ENCODE measurements at regions not wholly inside any gene's neighbourhood (a gene's known extent, or its start where the extent isn't known, plus 50 kb on each side); places are given as distances from the start of the nearest gene placed in this dataset.

DNA sequence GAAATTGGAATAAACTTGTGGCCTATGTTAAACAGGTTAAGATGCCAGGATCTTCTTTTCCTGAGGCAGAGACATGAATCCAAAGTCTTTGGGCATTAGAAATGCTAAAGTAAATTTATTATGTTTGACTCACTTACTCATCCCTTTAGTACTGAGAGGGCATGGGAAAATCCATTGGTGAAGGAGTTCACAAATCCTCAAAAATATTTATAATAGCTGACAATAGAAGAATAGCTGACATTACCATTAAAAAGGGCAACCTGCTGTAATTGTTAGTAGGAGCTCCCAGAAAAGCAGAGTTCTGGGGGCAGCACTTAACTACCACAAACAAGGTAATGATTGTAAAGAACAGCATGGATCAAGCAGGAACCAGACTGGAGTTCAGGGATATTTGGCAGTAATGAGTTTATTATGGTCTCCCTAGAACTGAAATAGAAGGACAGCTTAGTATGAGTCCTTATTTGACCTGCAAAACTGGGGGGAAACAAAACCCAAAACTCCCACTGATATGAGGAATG lies 285.8 kb upstream of the KLHL1 start:
- Histone ChIP-seq H3K9ac (ENCODE audit: low read length) (no peak overlapping the region), H3K4me3 (ENCODE audit: insufficient read depth, low read depth, low read length) (no peak overlapping the region), H3K79me2 (ENCODE audit: insufficient read depth, low read length) (no peaks in the 10 kb centered on the region), H3K9me3 (ENCODE audit: insufficient read depth, low read depth, low read length) (no peaks in the 10 kb centered on the region), H3K4me2 (ENCODE audit: low read length) (no peak overlapping the region), H3K4me1 (ENCODE audit: insufficient read depth, low read length) (no peaks in the 10 kb centered on the region), H2AFZ (ENCODE audit: low read depth, low read length) (no peak overlapping the region), H4K20me1 (ENCODE audit: insufficient read depth, low read length) (no peaks in the 10 kb centered on the region), H3K36me3 (ENCODE audit: insufficient read depth, low read length) (no peaks in the 10 kb centered on the region), H3K27me3 (ENCODE audit: insufficient read depth, low read length) (no peaks in the 10 kb centered on the region), H3K27ac (ENCODE audit: low read depth, low read length) (no peak overlapping the region)
- Mint-ChIP-seq H3K4me3 (ENCODE audit: unreplicated experiment) (no peak overlapping the region), H3K9me3 (ENCODE audit: unreplicated experiment) (peaks cover 3% of the 10 kb centered on the region), H3K27ac (ENCODE audit: unreplicated experiment) (no peak overlapping the region), H3K36me3 (ENCODE audit: low read depth, unreplicated experiment) (no peaks in the 10 kb centered on the region), H3K27me3 (ENCODE audit: low read depth, unreplicated experiment) (no peaks in the 10 kb centered on the region), H3K4me1 (ENCODE audit: low read depth, unreplicated experiment) (no peaks in the 10 kb centered on the region)
- no peak for FAIRE-seq
- TF ChIP-seq CTCF (IDR thresholded peaks at IDR 0.05; ENCODE audit: insufficient read depth, low read depth, low read length) (no peak), EZH2 (IDR thresholded peaks at IDR 0.05; ENCODE audit: insufficient read depth, low read length) (no peak)
- no peak for DNase-seq (ENCODE audit: low read depth)

GRCh38 chr13:70391678-70392077 lies 283.4 kb upstream of the KLHL1 start:
- H3K27ac Mint-ChIP-seq (ENCODE audit: unreplicated experiment), result no peak overlapping the region
- H3K4me3 ChIP-seq (ENCODE audit: insufficient read depth, low read depth, low read length), result no peak overlapping the region
- H3K27me3 Mint-ChIP-seq (ENCODE audit: low read depth, unreplicated experiment), result no peaks in the 10 kb centered on the region

DNA sequence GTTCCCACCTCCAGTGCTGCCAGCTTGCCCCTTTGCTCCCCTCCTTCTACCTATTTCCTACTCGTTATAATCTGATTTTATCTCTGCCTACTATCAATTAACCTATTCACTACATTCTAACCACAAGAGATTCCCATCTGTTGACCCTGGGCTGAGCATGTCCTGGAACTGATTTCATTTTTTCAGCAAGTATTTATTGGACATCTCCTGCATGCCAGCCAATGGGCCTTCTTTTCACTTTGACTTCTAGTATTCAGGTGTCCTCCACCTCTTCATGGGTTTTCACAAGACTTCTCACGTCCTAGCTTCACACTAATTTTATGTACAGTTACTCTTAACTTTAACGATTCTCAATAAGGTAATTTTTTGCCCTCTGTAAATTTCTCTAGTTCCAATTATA lies 282.7 kb upstream of the KLHL1 start:
- H2AFZ ChIP-seq (ENCODE audit: low read depth, low read length), result no peak overlapping the region
- no peaks in the 10 kb centered on the region for H3K4me1 ChIP-seq (ENCODE audit: insufficient read depth, low read length)
- no peaks in the 10 kb centered on the region for H3K79me2 ChIP-seq (ENCODE audit: insufficient read depth, low read length)
- no peak overlapping the region for H3K4me2 ChIP-seq (ENCODE audit: low read length)
- H3K27ac ChIP-seq (ENCODE audit: low read depth, low read length), result no peak overlapping the region
- no peaks in the 10 kb centered on the region for H3K36me3 ChIP-seq (ENCODE audit: insufficient read depth, low read length)
- no peaks in the 10 kb centered on the region for H3K36me3 Mint-ChIP-seq (ENCODE audit: low read depth, unreplicated experiment)
- H3K9ac ChIP-seq (ENCODE audit: low read length), result no peak overlapping the region
- H3K9me3 Mint-ChIP-seq (ENCODE audit: unreplicated experiment), result no peaks in the 10 kb centered on the region
- no peak overlapping the region for H3K27ac Mint-ChIP-seq (ENCODE audit: unreplicated experiment)
- H4K20me1 ChIP-seq (ENCODE audit: insufficient read depth, low read length), result no peaks in the 10 kb centered on the region
- no peaks in the 10 kb centered on the region for H3K27me3 ChIP-seq (ENCODE audit: insufficient read depth, low read length)
- no peak overlapping the region for H3K4me3 ChIP-seq (ENCODE audit: insufficient read depth, low read depth, low read length)
- H3K9me3 ChIP-seq (ENCODE audit: insufficient read depth, low read depth, low read length), result no peaks in the 10 kb centered on the region
- H3K27me3 Mint-ChIP-seq (ENCODE audit: low read depth, unreplicated experiment), result no peaks in the 10 kb centered on the region
- no peaks in the 10 kb centered on the region for H3K4me1 Mint-ChIP-seq (ENCODE audit: low read depth, unreplicated experiment)
- FAIRE-seq (no peak), DNase-seq (ENCODE audit: low read depth) (no peak)
- H3K4me3 Mint-ChIP-seq (ENCODE audit: unreplicated experiment), result no peak overlapping the region
- no peak for TF ChIP-seq EZH2 (IDR thresholded peaks at IDR 0.05; ENCODE audit: insufficient read depth, low read length)
- TF ChIP-seq CTCF (IDR thresholded peaks at IDR 0.05; ENCODE audit: insufficient read depth, low read depth, low read length), result no peak

More at GRCh38 chr13:70391678-70392077, 283.4 kb upstream of the KLHL1 start:
- H4K20me1 ChIP-seq (ENCODE audit: insufficient read depth, low read length), result no peaks in the 10 kb centered on the region
- H3K36me3 ChIP-seq (ENCODE audit: insufficient read depth, low read length), result no peaks in the 10 kb centered on the region
- no peak for TF ChIP-seq EZH2 (IDR thresholded peaks at IDR 0.05; ENCODE audit: insufficient read depth, low read length)
- H3K9me3 Mint-ChIP-seq (ENCODE audit: unreplicated experiment), result no peaks in the 10 kb centered on the region
- FAIRE-seq (no peak), DNase-seq (ENCODE audit: low read depth) (no peak)
- no peak overlapping the region for H3K9ac ChIP-seq (ENCODE audit: low read length)
- H2AFZ ChIP-seq (ENCODE audit: low read depth, low read length), result no peak overlapping the region
- no peak overlapping the region for H3K27ac ChIP-seq (ENCODE audit: low read depth, low read length)
- no peaks in the 10 kb centered on the region for H3K4me1 ChIP-seq (ENCODE audit: insufficient read depth, low read length)
- no peaks in the 10 kb centered on the region for H3K9me3 ChIP-seq (ENCODE audit: insufficient read depth, low read depth, low read length)
- H3K79me2 ChIP-seq (ENCODE audit: insufficient read depth, low read length), result no peaks in the 10 kb centered on the region
- no peaks in the 10 kb centered on the region for H3K36me3 Mint-ChIP-seq (ENCODE audit: low read depth, unreplicated experiment)
- H3K4me3 Mint-ChIP-seq (ENCODE audit: unreplicated experiment), result no peak overlapping the region
- H3K4me1 Mint-ChIP-seq (ENCODE audit: low read depth, unreplicated experiment), result no peaks in the 10 kb centered on the region
- H3K4me2 ChIP-seq (ENCODE audit: low read length), result no peak overlapping the region
- H3K27me3 ChIP-seq (ENCODE audit: insufficient read depth, low read length), result no peaks in the 10 kb centered on the region

Data from astrocyte (in vitro differentiated cells and primary cell).